Activated CD8-positive, alpha-beta memory T cell treated with anti-CD3 and anti-CD28 coated beads, Interleukin-2, amount 50 U/mL, for 24 hours (primary cell): ENCODE measurements at regions not wholly inside any gene's neighbourhood (a gene's known extent, or its start where the extent isn't known, plus 50 kb on each side); places are given as distances from the start of the nearest gene placed in this dataset.

Source experiments
- DNase-seq: peaks from one replicate; pipeline ENCODE4 v3.0.0-alpha.2; 2020; ENCODE audit errors: extremely low read depth

DNA sequence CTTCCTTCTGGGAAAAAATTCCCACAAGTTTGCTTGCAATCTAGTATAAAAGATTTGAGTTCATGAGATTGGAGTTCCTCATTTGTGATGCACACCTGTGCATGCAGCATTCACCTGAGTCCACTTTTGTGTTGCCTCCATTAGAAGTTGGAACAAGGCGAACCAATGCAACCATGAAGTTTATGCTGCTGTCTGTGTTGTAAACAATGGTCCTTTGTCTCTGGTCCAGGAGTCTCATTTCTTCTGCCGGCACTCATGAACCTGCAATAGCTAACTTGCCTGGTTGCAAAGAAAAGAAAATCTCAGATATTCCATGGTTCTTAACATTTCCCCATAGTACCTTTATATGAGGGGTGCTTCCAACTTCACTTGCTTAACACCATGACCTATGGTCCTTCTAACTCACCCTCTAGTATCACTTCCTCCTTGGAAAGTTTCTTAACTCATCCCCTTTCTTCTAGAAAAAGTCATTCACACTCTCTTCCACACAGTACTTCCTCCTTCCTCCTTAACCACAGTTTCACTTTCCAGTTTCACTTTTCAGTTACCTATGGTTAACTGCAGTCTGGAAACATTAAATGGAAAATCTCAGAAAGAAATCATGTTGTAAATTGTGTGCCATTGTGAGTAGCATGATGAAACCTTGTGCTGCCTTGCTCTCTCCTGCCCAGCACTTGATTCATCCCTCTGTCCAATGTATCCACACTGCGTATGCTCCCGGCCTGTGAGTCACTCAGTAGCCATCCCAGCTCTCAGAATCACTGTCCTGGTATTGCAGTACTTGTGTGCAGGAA lies 128.8 kb upstream of the TRIB2 start:
- no peak for DNase-seq

DNA sequence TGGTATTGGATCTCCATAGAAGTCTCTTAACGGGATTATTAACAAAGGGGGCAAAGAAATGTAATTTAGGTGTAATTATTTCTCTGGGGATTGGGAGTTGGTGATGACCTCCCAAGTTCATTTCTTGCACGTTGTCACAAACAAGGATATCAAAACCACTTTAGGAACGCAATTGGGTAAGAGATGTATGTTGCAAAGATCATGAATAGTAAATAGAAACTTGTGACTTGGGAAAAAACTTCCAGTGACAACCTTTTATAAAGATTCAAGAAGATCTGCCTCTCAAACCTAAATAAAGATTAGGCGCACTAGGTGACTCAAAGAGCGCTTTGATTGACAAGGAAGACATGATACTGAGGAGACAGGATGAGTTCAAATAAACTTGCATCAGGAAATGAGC lies 127.8 kb upstream of the TRIB2 start:
- no peak for DNase-seq

DNA sequence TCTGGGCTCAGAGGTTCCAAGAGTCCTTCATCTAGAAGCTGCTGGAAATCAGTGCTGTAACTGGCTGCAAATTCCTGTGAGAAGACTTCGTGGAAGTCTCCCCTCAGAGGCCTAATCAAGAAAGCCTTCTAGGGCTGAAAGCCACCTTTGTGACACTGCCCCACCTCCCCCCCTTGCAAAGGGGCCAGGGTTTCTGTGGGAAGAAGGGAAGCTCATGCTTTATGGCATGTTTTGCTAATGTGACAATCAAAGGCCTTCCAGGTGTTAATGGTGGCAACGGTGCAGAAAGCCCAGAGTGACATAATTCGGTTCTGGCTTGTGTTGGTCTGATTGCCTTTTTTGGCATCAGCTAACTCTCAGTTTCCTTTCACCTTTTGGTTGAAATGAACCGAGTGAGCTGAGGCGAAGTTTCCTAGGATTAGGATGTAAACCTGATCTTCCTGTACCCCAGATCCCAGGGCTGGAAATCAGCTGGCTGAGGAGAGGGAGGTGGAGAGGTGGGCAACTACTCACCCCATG lies 126.9 kb upstream of the TRIB2 start:
- no peak for DNase-seq

DNA sequence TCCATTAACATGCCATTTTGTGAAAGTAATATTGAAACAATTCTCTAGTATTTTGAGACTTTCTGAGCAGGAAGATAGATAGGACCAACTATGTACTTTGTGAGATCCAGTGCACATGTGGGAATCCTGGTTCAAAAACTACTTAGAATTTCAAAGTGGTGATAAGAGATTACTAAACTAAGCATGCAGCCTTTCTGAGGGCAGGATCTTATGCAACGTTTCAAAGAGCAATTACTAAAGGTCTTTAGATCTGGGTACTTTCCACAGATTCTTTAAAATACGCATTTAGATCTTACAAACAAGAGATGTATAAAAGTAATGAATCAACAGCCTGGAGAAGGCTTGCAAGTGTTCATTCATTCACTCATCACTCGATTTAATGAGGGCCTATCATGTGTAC lies 124.4 kb upstream of the TRIB2 start:
- no peak for DNase-seq

DNA sequence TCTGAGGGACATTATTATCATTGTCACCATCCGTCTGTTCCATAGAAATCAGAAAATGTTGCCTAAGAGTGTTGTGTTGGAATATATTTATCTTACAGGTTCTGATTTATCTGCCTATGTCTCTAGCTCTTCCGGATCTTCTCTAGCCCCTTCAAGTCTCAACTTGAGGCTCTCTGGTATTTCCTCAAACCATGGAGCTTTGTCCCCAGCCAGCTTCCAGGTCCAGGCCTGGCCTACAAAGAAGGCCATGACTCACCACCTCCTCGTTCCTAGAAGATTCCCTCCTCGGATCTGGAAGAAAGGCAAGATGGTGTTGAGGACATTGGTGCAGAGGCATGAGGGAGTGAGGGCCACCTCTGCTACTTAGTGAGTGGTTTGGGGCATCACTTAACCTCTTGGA lies 122.1 kb upstream of the TRIB2 start:
- DNase-seq: no peak

DNA sequence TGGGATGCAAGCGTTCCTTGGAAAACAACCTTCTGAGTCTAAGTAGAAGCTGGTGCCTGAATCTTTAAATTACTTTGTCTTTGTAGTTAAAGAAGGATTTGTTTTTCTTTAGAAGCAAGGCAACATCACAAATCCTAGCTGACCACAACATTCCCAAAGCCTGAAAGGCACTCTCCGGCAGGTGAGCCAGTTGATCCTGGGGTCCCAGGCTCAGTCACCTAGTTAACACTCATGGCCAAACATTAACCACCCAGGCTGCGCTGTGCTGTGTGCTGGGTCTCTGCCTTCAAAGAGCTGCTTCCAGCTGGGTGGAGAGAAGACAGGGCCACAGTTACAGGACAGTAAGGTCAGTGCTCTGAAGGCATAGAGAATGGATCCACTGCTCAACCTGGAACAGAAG lies 120.0 kb upstream of the TRIB2 start:
- no peak for DNase-seq

DNA sequence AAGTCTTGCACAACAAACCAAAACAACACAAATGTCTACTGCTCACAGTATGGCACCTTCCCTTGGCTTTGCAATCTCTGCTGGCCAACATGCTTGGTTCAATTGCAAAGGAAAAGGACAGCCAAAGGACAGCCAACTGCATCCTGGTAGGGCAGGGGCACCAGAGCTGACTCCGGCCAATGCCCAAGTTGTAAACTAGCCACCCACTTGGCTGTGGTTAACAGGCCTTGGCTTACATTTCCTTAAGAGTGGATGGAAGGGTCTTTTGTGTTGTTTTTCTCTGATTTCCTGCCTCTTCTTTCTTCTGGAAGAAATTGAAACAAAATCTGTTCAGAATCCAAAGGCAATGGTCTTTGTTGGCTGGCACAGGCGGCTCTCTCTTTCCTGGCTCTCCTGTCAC lies 119.1 kb upstream of the TRIB2 start:
- no peak for DNase-seq

DNA sequence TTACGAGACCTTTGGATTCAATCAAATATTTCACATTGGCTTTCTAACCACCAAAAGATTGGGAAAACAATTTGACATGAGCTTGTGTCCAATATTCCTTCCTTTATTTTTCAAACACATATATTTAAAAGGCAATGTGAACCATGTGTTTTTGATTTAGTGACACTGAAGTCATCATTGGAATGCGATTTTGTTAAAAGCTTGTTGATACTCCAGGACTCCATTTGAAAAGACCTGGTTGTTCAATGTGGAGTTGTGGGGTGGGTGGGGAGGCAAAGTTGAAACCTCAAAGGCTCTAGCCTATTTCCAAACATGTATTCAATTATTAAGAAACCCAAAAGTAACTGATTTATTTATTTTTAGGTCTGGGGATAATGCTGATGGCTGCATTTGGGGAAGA lies 114.1 kb upstream of the TRIB2 start:
- DNase-seq: no peak

DNA sequence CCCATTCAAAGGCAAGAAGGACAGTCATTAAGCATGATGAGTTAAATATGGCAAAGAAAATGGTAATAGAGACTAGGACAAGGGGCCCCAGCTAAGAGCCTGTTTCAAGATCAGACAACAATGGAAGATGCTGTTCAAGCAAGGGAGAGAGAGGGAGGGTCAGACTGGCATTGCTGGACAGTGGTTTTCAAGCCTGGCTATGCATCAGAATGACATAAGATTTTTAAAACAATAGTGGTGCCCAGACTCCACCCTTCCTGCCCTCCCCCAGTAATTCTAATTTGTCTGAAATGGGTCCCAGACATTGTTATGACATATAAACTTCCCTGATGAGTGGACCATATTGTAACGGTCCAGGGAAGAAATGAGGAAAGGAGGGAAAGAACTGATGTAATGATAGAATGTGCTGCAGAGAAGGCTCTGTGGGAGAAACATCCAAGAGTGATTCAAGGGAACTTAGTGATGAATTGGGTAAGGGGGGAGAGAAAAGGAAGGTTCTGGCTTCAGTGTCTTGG lies 112.9 kb upstream of the TRIB2 start:
- DNase-seq: no peak

DNA sequence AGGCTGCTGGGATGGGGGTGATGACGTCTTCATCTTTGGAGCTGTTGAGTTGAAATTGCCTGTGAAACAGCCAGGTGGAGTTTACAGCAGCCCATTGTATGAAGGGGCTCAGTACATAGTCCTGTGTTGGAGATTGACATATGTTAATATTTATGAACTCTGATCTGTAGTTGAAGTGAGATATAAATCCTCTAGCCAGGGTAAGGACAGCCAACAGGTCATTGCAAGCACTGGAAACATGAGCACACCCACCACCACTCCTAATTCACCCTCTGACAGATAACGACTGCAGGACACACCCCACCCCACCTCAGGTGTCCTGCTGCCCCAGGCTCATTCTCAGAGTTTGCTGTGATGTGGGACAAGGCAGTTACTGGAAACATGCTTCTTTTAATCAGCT lies 112.4 kb upstream of the TRIB2 start:
- DNase-seq: no peak

DNA sequence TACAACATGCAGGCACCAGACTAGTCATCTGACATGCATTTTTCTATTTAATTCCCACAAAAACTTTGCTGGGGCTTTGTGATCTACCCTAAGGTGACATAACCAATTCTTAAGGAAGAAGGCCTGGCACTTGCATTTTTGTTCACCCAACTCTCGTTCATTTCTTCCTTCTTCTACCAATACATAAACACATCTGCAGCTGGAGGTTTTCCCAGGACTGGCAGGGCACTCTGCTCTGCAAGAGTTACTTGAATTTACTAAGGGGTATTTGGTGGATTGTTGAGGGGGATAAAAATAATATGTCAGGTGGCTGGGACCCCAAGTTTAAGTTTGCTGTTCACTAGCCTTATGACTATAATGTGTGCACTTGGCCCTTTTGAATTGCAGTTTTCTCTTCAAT lies 111.4 kb upstream of the TRIB2 start:
- DNase-seq: no peak

DNA sequence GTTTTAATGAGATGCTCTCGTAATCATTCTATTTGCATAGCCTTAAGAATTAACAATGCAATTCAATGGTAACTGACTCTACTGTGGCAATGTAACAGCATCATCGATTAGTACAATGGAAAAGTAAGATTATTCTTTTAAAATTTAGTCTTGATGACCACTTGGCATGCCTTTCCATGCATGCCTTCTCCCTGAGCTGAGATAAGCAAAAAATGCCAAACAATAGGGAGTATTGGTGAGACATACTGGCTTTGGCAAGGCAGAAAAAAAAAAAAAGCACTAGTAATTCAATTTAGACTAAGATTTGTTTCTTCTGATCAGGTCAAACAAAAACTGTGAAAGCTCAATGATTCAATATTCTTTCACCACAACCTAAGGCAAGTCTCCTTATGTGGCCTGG lies 110.8 kb upstream of the TRIB2 start:
- DNase-seq: no peak

DNA sequence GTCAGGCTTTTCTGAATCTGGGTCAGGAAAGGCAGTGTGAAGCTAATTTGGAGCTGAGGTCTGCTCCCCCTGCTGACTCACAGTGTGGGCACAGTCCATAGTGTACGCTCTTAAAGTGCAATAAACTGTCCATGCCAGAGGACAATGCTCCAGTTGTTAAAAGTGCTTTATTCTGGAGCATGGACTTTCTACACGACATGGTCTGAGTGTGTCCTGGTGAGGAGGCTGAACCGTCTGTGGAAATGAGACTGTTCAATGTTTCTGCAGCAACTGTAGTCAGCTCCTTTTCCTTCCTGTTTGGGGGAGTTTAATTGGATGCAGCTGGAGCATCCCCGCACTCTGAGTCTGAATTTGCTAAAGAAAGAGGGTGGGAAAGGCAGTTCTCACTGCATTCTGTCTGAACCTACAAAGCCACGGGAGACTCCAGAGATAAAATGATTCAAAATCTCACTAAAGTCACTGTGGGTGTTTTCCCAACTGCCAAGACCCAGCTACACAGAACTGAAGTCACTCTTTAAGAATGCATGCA lies 110.2 kb upstream of the TRIB2 start:
- DNase-seq: no peak

DNA sequence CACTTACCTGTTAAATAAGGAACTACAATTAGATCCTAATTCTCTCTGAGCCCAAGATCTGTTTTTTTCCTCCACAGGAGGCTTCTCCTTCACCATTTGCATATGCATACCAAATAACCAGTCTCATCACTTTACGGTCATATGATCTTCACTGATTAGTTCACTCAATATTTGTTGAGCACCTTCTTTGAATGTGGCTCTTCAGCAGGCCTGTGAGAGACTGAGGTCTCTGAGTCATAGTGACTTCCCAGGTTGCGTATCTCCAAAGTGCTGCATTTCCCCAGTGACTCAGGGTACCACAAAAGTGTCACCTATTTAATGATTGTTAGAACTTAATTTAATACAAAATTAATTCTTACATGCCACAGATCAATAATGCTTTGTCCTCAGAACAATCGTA lies 108.8 kb upstream of the TRIB2 start:
- no peak for DNase-seq

DNA sequence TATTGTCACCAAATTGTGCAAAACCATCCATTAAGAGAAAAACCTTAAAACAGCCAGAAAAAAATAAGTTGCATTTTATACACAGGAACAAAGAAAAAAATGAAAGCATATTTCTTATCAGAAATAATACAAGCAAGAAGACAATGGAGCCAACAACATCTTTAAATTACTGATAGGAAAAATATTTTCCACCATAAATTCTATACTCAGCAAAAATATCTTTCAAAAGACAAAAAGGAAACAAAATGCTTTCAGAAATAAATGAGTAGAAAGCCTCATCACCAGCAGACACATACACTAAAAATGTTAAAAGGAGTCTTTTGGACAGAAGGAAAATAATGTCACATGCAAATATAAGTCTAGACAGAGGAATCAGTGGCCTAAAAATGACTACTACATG lies 106.4 kb upstream of the TRIB2 start:
- DNase-seq: no peak

DNA sequence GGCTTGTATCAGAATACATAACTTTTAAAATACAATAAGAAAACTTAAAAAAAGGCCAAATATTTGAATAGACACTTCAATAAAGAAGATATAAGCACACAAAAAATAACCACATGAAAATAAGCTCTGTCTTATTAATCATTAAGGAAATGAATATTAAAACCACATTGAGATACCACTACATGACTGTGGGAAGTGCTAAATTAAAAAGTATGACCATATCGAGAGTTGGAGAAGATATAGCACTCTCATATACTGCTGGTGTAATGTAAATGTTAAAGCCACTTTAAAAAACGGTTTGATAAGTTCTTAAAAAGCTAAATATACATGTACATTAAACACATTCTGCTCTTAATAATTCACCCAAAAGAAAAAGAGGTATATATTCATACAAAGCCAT lies 104.6 kb upstream of the TRIB2 start:
- DNase-seq: no peak

DNA sequence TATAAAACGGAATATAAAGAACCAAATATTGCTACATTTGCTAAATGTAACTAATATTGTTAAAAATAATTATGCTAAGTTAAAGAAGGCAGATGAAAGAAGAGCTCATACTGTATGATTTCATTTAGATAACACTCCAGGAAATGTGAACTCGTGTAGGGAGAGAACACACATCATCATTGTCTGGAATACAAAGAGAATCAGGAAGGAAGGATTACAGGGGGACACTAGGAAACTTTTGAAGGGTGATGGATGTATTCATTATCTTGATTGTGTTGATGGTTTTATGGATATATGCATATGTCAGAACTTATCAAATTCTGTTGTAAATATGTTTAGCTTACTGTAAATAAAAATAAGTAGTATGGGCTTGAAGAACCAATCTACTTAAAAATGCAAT lies 104.1 kb upstream of the TRIB2 start:
- DNase-seq: no peak

DNA sequence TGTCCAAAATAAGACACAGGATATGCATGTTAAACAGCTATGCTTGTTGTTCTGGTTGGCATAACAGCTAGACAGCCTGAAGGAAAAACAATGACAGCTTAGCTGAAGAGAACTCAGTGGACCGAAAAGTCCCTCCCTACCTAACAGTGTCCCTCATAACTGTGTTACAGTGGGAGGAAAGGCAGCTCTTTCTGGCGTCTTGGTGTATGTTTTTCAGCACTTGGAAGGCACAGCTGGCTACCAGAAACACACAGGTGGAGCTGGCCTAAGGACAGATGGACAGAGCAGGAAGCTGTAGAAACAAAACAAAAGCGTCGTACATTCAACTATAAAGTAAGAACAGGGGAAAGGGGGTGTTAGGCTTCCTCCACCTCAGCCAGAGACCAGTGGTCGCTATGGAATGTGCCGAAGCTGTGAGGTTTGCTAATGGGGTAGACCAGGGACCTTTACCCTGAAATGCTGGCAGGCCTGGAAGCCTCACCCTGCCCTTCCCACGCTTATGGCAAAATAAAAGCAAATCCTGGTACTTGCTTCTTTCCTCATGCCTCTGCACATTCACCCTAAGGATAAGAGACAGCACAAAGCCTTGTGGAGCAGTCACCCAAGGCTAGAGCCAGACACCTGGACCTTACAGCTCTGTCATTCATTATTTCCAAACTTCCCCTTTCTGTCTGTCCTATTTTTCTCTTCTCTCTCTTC lies 103.5 kb upstream of the TRIB2 start:
- no peak for DNase-seq

DNA sequence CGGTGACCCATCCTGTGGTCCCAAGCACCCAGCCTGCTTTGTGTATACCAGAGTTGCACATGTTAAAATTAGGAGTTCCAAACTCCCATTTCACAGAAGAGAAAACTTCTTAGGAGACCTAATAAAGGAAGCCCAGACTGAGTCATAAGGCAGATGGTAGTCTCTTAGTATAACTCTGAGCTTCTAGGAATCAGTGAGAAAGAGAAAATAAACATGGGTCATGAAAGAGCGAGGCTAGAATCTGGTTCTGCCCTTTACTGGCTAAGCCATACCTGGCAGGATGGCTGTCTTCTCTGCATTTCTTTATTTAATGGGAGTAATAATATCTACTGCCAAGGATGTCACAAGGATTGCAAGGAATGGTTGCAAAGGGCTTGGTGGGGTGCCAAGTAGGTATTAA lies 101.2 kb upstream of the TRIB2 start:
- no peak for DNase-seq

DNA sequence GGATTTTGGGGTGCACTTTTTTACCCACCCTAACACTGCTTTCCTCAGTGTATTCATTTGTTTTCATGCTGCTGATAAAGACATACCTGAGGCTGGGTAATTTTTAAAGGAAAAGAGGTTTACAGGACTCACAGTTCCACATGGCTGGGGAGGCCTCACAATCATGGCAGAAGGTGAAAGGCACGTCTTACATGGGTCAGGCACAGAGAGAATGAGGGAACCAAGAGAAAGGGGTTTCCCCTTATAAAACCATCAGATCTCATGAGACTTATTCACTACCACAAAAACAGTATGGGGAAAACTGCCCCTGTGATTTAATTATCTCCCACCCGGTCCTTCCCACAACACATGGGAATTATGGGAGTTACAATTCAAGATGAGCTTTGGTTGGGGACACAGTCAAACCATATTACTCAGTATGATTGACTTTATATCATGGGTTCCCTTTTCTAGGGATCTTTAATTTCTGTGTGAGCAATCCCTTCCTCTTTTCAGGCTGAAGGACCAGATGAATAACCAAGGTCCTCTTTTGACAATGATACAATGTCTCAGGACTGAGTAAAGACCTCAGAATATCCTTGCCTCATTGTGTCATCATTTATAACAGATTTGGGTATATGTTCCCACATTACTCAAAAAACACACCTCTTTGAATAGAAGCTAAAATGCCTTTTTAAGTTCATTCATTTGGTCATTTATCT lies 100.1 kb upstream of the TRIB2 start:
- no peak for DNase-seq

DNA sequence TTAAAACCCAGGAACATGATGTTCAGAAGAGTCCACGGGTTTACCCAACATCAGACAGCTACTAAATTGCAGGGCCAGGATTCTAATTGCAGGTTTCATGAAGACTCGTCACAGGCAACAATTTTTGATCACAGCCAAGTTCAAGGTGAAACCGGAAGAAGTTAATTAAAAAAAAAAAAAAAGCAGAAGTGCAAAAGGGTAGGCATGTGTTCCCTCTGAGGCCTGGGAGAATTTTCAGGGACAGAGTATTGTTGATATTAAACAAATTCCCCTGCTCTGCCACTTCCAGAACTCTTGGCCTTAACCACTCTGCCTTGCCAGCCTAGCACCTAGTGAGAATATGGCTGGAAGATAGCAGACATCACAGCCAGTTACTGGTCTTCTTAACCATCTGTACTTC lies 99.4 kb upstream of the TRIB2 start:
- DNase-seq: no peak

DNA sequence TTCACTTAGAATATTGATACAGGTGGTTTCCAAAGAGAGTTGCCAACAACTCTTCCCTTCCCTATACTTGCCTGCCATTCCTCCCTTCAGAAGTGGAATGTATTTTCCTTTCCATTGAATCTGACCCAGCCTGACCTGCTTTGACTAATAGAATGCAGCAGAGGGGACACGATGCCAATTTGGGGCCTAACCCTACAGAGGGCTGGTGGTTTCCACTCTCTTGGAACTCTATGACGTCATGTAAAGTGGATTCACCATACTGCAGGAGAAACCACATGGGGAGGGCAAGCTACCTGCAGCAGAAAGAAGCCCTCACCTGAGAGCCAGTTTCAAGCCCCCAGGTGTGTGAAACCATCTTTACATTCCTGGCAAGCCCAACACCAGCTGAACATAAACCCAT lies 98.9 kb upstream of the TRIB2 start:
- DNase-seq: no peak
